ENCODE measurements at regions not wholly inside any gene's neighbourhood (a gene's known extent, or its start where the extent isn't known, plus 50 kb on each side); places are given as distances from the start of the nearest gene placed in this dataset.

GRCh38 chr7:136116186-136116585 is 139.0 kb upstream of the MTPN start:
- H2BK5ac ChIP-seq (ENCODE audit: insufficient read length, low read length) = no peak overlapping the region
- peaks cover 2% of the 10 kb centered on the region for H3K23me2 ChIP-seq (ENCODE audit: insufficient read length, low read depth, low read length, poor library complexity, severe bottlenecking)
- WGBS (ENCODE audit: extremely low coverage, insufficient read length, low lambda C conversion rate) = no CpG with 5 or more reads among the region's 11 CpGs
- H3K4me2 ChIP-seq (ENCODE audit: insufficient read depth, insufficient read length, low read length) = no peak overlapping the region
- H3K27me3 ChIP-seq (ENCODE audit: insufficient read depth, low read length) = no peaks in the 10 kb centered on the region
- H4K5ac ChIP-seq (ENCODE audit: insufficient read length, low read depth, low read length) = no peak overlapping the region
- no peak overlapping the region for H3T11ph ChIP-seq (ENCODE audit: low read length)
- no peaks in the 10 kb centered on the region for H3K79me1 ChIP-seq (ENCODE audit: insufficient read depth, low read depth, low read length, poor library complexity, severe bottlenecking)
- H2BK15ac ChIP-seq (ENCODE audit: low read depth, low read length) = no peak overlapping the region
- no peak for DNase-seq
- H3K56ac ChIP-seq (ENCODE audit: insufficient read length, low read depth, low read length) = no peak overlapping the region
- H3K79me2 ChIP-seq (ENCODE audit: insufficient read depth, low read length) = no peaks in the 10 kb centered on the region
- Mint-ChIP-seq H3K27ac (no peak overlapping the region), H3K9me3 (no peaks in the 10 kb centered on the region), H3K4me3 (no peak overlapping the region), H3K36me3 (ENCODE audit: insufficient read depth in 1 of 3, low read depth in 3 of 3) (no peaks in the 10 kb centered on the region), H3K4me1 (peaks cover 2% of the 10 kb centered on the region in 2 experiments; a peak in 1 of 4 replicates), H3K27me3 (ENCODE audit: low read depth) (no peaks in the 10 kb centered on the region; the same call in none of the 2 replicates)
- H3K9ac ChIP-seq (ENCODE audit: extremely low read depth, insufficient read length, low read length) = no peak overlapping the region
- no peak overlapping the region for H3K14ac ChIP-seq (ENCODE audit: insufficient read depth, low read length)
- H3K4ac ChIP-seq (ENCODE audit: low read depth, low read length) = no peak overlapping the region
- no peaks in the 10 kb centered on the region for H3K4me1 ChIP-seq (ENCODE audit: insufficient read depth, low read length)
- H2BK20ac ChIP-seq (ENCODE audit: low read depth, low read length, poor library complexity, severe bottlenecking) = no peak overlapping the region
- TF ChIP-seq CTCF (conservative IDR thresholded peaks at IDR 0.05) = no peak
- no peak overlapping the region for H3K18ac ChIP-seq (ENCODE audit: insufficient read length, low read depth, low read length)
- no peak overlapping the region for H2AFZ ChIP-seq (ENCODE audit: low read length)
- no peaks in the 10 kb centered on the region for H3K9me3 ChIP-seq (ENCODE audit: control insufficient read depth, low read depth, low read length)
- H3K27ac ChIP-seq (ENCODE audit: insufficient read length, low read depth, low read length) = no peak overlapping the region
- H2BK120ac ChIP-seq (ENCODE audit: low read depth, low read length, poor library complexity, severe bottlenecking) = no peak overlapping the region
- H3K23ac ChIP-seq (ENCODE audit: insufficient read length, low read depth, low read length) = no peak overlapping the region
- no peak overlapping the region for H4K8ac ChIP-seq (replicated peaks; ENCODE audit: insufficient read length, low read depth, low read length)
- H2AK5ac ChIP-seq (ENCODE audit: insufficient read length, low read length) = no peak overlapping the region
- no peak overlapping the region for H4K91ac ChIP-seq (ENCODE audit: insufficient read length, low read depth, low read length)
- no peak overlapping the region for H2BK12ac ChIP-seq (ENCODE audit: insufficient read length, low read depth, low read length)
- no peaks in the 10 kb centered on the region for H4K20me1 ChIP-seq (ENCODE audit: control insufficient read depth, insufficient read depth, insufficient read length)
